Liver (tissue), 8 donors: ENCODE measurements at regions not wholly inside any gene's neighbourhood (a gene's known extent, or its start where the extent isn't known, plus 50 kb on each side); places are given as distances from the start of the nearest gene placed in this dataset.

Experiments used
- DNase-seq: peaks from one replicate; pipeline ENCODE4 v3.0.0-alpha.2; 2017; ENCODE audit warnings: low spot score
- H3K27ac ChIP-seq, 2 donors: one replicate each; pipeline ENCODE4 v1.7.0; 2013; ENCODE audit warnings: inconsistent platforms in 2 of 2, low read length in 2 of 2, control low read depth in 1 of 2, low read depth in 1 of 2, mild to moderate bottlenecking in 1 of 2
- H3K27me3 ChIP-seq, 4 donors: one replicate each; pipeline versions ENCODE4 v1.6.1 to v1.7.0; 2013; ENCODE audit warnings: low read length in 3 of 4, inconsistent platforms in 1 of 4, mild to moderate bottlenecking in 1 of 4, moderate library complexity in 1 of 4; ENCODE audit not compliant: control insufficient read depth in 4 of 4, insufficient read depth in 4 of 4
- H3K36me3 ChIP-seq, 4 donors: one replicate each; pipeline versions ENCODE4 v1.6.1 to v1.7.0; 2013; ENCODE audit warnings: low read length in 3 of 4, mild to moderate bottlenecking in 3 of 4, low read depth in 1 of 4, moderate library complexity in 1 of 4; ENCODE audit not compliant: control insufficient read depth in 4 of 4, insufficient read depth in 3 of 4
- H3K4me1 ChIP-seq, 4 donors: one replicate each; pipeline versions ENCODE4 v1.6.1 to v1.7.0; 2013; ENCODE audit warnings: low read length in 3 of 4, mild to moderate bottlenecking in 3 of 4, moderate library complexity in 1 of 4; ENCODE audit not compliant: control insufficient read depth in 4 of 4, insufficient read depth in 4 of 4
- H3K4me3 ChIP-seq, 3 donors: one replicate each; pipeline versions ENCODE4 v1.6.1 to v1.7.0; 2013; ENCODE audit warnings: low read length in 3 of 3, control low read depth in 1 of 3, low read depth in 1 of 3, mild to moderate bottlenecking in 1 of 3
- H3K9ac ChIP-seq, 2 donors: one replicate each; pipeline ENCODE4 v1.7.0; 2013; ENCODE audit warnings: low read length in 2 of 2, mild to moderate bottlenecking in 2 of 2, moderate library complexity in 2 of 2, control low read depth in 1 of 2, low read depth in 1 of 2
- H3K9me3 ChIP-seq, 4 donors: one replicate each; pipeline versions ENCODE4 v1.6.1 to v1.7.0; 2013; ENCODE audit warnings: low read length in 3 of 4; ENCODE audit not compliant: control insufficient read depth in 4 of 4
- ATF3 ChIP-seq: IDR thresholded peaks from 2 replicates; pipeline ENCODE4 v1.6.1; 2016; ENCODE audit warnings: antibody characterized with exemption
- CTCF ChIP-seq: fragments of 150-350 bp; IDR thresholded peaks from 2 replicates; pipeline ENCODE4 v1.5.1; 2017; ENCODE audit warnings: improper control_type of control experiment, low read depth, low read length; ENCODE audit not compliant: missing input control
- EGR1 ChIP-seq, 2 donors: IDR thresholded peaks; 2 replicates each; pipeline ENCODE4 v1.6.1; 2016 to 2018; ENCODE audit warnings: antibody characterized with exemption in 2 of 2, low read depth in 2 of 2
- FOXA1 ChIP-seq: IDR thresholded peaks from 2 replicates; pipeline ENCODE4 v1.6.1; 2016; ENCODE audit warnings: antibody characterized with exemption
- FOXA2 ChIP-seq: IDR thresholded peaks from 2 replicates; pipeline ENCODE4 v1.6.1; 2016; ENCODE audit warnings: antibody characterized with exemption
- GABPA ChIP-seq, 2 donors: IDR thresholded peaks in 1 of 2; conservative IDR thresholded peaks in 1 of 2; 2 replicates each; pipeline ENCODE4 v1.6.1; 2016; ENCODE audit warnings: antibody characterized with exemption in 2 of 2, mild to moderate bottlenecking in 1 of 2, moderate library complexity in 1 of 2
- HNF4A ChIP-seq, 2 donors: conservative IDR thresholded peaks; 2 replicates each; pipeline ENCODE4 v1.6.1; 2016; ENCODE audit warnings: antibody characterized with exemption in 2 of 2, mild to moderate bottlenecking in 2 of 2
- HNF4G ChIP-seq: IDR thresholded peaks from 2 replicates; pipeline ENCODE4 v1.6.1; 2016; ENCODE audit warnings: antibody characterized with exemption
- JUND ChIP-seq, 2 donors: IDR thresholded peaks; 2 replicates each; pipeline ENCODE4 v1.6.1; 2016; ENCODE audit warnings: antibody characterized with exemption in 2 of 2
- NR2F2 ChIP-seq: IDR thresholded peaks from 2 replicates; pipeline ENCODE4 v1.6.1; 2016; ENCODE audit warnings: antibody characterized with exemption
- RAD21 ChIP-seq, 2 donors: IDR thresholded peaks; 2 replicates each; pipeline ENCODE4 v1.6.1; 2016; ENCODE audit warnings: antibody characterized with exemption in 2 of 2, mild to moderate bottlenecking in 2 of 2
- REST ChIP-seq: IDR thresholded peaks from 2 replicates; pipeline ENCODE4 v1.6.1; 2016; ENCODE audit warnings: antibody characterized with exemption, mild to moderate bottlenecking
- RXRA ChIP-seq, 2 donors: IDR thresholded peaks; 2 replicates each; pipeline ENCODE4 v1.6.1; 2017 to 2018; ENCODE audit warnings: antibody characterized with exemption in 2 of 2, mild to moderate bottlenecking in 1 of 2
- SP1 ChIP-seq: IDR thresholded peaks from 2 replicates; pipeline ENCODE4 v1.6.1; 2018; ENCODE audit warnings: antibody characterized with exemption, mild to moderate bottlenecking
- TAF1 ChIP-seq: conservative IDR thresholded peaks from 2 replicates; pipeline ENCODE4 v1.6.1; 2016; ENCODE audit warnings: antibody characterized with exemption, mild to moderate bottlenecking
- YY1 ChIP-seq: IDR thresholded peaks from 2 replicates; pipeline ENCODE4 v1.6.1; 2016; ENCODE audit warnings: antibody characterized with exemption, mild to moderate bottlenecking
- ZBTB33 ChIP-seq: IDR thresholded peaks from 2 replicates; pipeline ENCODE4 v1.6.1; 2016; ENCODE audit warnings: antibody characterized with exemption
- WGBS: extraction: QIAGEN DNeasy Blood & Tissue Kit; methylation state at CpG from one replicate; pipeline ENCODE4 v1.1.7; 2013; 5-methylcytosine and 5-hydroxymethylcytosine counted together
- TF ChIP-seq, protein P1 (sequence below): IDR thresholded peaks from 2 replicates; pipeline ENCODE4 v1.6.1; 2016; ENCODE audit warnings: antibody characterized with exemption
- donor health status: healthy.
- donor health status: healthy.
- donor health status: healthy.
- donor health status: healthy.
- donor health status: healthy.

- peaks cover 0 to 4% (median 0%) of the 10 kb centered on the region in 4 donors for H3K27me3 ChIP-seq
- TF ChIP-seq HNF4G (no peak), RXRA (IDR thresholded peaks at IDR 0.05) (no peak)
Measured at GRCh38 chr2:144683966-144684365, 164.0 kb upstream of the ZEB2 start.

DNA sequence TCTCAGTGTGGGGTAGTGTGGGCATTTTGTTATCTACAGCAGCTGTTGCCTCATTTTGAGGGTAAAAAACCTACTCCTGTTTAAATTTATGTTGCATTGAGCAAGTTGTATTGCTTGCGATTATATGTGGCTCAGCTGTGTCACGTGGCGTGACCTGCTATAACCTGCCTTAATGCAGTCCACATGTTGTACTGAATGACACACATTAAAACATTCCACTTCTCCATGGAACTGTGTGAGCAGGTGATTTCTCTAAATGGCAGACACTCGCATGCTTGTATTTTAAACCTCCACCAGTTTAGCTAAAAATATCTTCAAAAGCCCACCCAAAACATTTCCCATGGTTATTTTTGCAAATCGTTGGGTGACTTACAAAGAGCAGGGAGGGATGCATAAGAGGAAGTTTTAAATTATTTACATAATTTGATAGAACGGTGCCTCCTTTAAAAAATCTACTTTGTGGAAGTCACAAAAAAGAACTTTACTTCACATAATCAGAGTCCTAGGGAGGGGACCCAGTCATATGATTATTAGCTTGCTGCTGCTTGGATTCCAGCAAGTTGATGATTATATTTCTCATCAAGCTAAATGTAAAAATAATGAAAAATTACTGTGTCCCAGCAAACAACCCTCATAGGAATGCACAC lies 163.3 kb upstream of the ZEB2 start:
- DNase-seq, result no peak
- 70% methylated on average over 6 of the region's 6 CpGs for WGBS
- Histone ChIP-seq H3K9ac (peak overlapping the region in 1 of 2 donors; percentile 1), H3K36me3 (no peaks in the 10 kb centered on the region), H3K4me3 (no peak overlapping the region), H3K27me3 (peaks cover 0 to 4% (median 0%) of the 10 kb centered on the region in 4 donors), H3K27ac (no peak overlapping the region), H3K9me3 (no peaks in the 10 kb centered on the region), H3K4me1 (no peaks in the 10 kb centered on the region)
- no peak for TF ChIP-seq FOXA1
- TF ChIP-seq JUND (IDR thresholded peaks at IDR 0.05), result no peak
- no peak for TF ChIP-seq EGR1 (IDR thresholded peaks at IDR 0.05; ENCODE audit: low read depth in 2 of 2)
- TF ChIP-seq CTCF, result no peak

More at GRCh38 chr2:144683966-144684365, 164.0 kb upstream of the ZEB2 start:
- Histone ChIP-seq H3K9ac (no peak overlapping the region), H3K27ac (no peak overlapping the region), H3K9me3 (no peaks in the 10 kb centered on the region), H3K36me3 (no peaks in the 10 kb centered on the region), H3K4me1 (no peaks in the 10 kb centered on the region), H3K4me3 (no peak overlapping the region)
- no peak for DNase-seq
- WGBS, result 83% methylated on average over 3 of the region's 3 CpGs

GRCh38 chr2:144682248-144682647 lies 162.3 kb upstream of the ZEB2 start:
- H3K9ac ChIP-seq, result no peak overlapping the region
- WGBS, result 78% methylated on average over 4 of the region's 4 CpGs
- peak; percentile 45 for DNase-seq
- H3K36me3 ChIP-seq, result no peaks in the 10 kb centered on the region
- H3K4me3 ChIP-seq, result no peak overlapping the region
- peaks cover 0 to 4% (median 0%) of the 10 kb centered on the region in 4 donors for H3K27me3 ChIP-seq
- no peaks in the 10 kb centered on the region for H3K4me1 ChIP-seq
- H3K9me3 ChIP-seq, result no peaks in the 10 kb centered on the region
- TF ChIP-seq FOXA2 (no peak), GABPA (IDR thresholded peaks at IDR 0.05 in 1 of 2, conservative IDR thresholded peaks at IDR 0.05 in 1 of 2) (no peak), YY1 (no peak), REST (no peak), HNF4A (conservative IDR thresholded peaks at IDR 0.05) (no peak), RXRA (IDR thresholded peaks at IDR 0.05) (no peak), HNF4G (no peak), RAD21 (IDR thresholded peaks at IDR 0.05) (no peak), NR2F2 (no peak), CTCF (no peak), SP1 (no peak), FOXA1 (no peak), JUND (IDR thresholded peaks at IDR 0.05) (no peak), ATF3 (no peak), TAF1 (no peak), ZBTB33 (no peak), EGR1 (IDR thresholded peaks at IDR 0.05; ENCODE audit: low read depth in 2 of 2) (no peak)
- TF ChIP-seq, protein P1, sequence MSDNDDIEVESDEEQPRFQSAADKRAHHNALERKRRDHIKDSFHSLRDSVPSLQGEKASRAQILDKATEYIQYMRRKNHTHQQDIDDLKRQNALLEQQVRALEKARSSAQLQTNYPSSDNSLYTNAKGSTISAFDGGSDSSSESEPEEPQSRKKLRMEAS, result no peak
- no peak overlapping the region for H3K27ac ChIP-seq
